ENCODE measurements at regions not wholly inside any gene's neighbourhood (a gene's known extent, or its start where the extent isn't known, plus 50 kb on each side); places are given as distances from the start of the nearest gene placed in this dataset.
A peak's percentile ranks its signal among the peaks of the same experiment; 100 is the strongest.

DNA sequence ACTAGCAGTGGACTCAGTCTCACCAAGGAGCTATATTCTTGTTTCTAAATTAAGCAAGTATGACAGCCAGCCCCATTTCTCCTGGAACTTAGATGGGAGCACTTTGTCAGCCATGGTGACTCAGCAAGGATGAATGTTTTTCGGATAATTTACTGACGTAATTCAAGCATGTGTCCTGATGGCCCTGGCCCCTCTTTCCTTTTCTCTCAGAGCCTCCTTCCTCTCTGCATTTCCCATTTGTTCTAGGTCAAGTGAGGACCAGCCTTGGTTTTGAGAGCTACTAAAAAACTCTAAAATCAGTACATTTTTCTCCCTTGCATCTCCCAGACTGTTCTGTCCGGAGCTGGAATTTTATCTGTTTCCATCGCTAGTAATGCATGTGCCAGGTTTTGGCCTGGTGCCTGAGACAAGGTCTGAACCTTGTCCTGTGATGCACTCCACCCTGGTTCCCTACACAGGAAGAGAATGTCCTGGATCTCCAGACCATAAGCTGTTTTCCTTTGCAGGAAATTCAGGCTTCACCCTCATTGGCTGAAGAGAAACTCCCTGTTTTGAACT, 256.6 kb upstream of the ROPN1 start:
- DNase-seq = no peak

DNA sequence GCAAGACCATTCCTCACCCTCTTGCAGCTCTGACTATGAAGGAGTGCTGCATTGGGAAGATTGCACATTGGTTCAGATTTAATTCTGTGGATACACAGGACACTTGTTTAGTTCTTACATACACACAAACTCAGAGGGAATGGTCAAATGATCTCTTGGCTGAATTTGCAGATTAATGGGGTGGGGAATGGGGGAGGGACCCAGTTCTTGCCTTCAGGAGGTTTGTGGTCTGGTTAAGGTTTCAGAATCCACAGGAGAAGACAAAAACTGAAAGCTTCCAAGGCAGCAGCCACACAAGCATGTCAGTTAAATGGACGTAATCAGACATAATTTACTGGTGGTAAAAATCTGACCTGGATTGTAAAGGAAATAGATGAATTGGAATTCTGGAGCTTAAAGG, 257.1 kb upstream of the ROPN1 start:
- no peak for DNase-seq

DNA sequence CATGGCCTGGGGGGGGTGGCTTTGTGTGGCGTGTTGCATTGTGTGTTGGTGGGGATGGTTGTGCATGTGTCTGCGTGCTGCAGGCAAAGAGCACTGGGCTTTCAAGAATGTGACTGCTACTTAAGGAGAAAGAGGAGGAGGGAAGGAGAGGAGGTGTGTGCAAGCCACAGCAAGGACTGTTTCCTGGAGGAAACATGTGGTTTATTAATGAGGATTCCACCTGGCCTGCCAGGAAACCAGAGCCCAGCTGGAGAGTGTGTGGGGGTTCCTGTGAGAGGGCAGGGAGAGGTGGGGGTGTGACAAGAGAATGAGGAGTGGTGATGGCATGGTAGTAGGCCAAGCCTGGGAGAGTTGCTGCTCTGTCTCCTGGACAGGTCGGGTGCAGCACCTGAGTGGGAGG, 258.1 kb upstream of the ROPN1 start:
- DNase-seq = peak; percentile 49

DNA sequence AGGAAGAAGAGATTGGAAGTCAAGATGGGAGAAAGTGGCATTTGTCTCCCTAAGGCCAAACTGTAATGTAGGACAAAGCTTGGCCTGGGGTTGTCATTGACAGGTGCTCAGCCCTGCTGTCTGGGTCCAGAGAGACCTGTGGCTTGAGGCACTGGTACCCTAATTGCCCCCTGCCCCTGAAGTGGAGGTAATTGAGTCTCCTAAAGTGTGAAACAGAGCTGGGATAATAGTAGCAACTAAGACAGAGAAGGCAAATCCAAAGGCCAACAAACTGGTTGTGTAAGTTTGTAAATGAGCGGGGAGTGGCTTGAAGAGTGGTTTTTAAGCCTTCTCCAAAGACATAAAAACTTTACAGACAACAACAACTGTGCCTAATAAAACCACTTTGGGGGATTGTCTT, 264.2 kb upstream of the ROPN1 start:
- DNase-seq = peak; percentile 78

DNA sequence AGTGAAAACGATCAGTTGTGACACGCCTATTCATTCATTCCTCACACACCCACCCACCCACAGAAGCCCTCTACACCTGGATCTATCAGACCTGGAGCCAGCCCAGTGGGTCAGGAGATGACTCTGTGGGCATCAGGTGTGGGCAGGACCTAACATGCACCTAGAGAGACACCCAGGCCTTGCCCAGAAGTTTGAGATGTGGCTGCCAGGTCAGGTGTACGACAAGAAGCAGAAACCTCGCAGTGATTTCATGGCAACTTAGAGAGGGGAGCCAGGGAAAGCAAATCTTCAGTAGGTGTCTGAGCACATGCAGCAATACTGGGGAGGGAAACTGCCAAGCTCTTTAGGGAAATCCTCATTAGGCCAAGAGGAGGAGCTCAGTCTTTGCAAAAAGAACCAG, 264.7 kb upstream of the ROPN1 start:
- DNase-seq = peak; percentile 68

DNA sequence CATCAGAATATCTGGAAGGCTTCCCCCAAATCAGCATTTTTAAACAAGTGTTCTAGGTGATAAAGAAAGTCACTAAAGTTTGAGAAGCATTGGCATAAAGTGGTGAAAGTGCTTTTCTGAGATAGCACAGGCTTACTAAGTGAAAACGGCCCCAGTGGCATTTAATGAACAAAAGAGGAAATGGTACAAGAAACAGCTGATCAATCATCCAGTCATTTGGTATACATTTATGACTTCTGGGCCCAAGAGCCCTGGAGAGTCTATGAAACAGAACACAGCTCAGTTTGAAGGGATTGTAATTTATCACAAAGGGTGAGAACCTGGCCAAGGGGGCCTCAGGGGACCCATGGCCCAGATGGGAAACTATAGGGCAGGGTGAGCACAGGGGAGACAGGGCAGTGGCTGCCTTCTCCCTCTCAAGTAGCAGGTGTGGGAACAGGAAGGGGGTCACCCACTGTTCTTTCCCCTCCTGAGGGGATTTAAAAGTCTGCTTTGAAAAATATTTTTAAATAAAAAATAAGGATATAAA, 265.5 kb upstream of the ROPN1 start:
- no peak for DNase-seq

DNA sequence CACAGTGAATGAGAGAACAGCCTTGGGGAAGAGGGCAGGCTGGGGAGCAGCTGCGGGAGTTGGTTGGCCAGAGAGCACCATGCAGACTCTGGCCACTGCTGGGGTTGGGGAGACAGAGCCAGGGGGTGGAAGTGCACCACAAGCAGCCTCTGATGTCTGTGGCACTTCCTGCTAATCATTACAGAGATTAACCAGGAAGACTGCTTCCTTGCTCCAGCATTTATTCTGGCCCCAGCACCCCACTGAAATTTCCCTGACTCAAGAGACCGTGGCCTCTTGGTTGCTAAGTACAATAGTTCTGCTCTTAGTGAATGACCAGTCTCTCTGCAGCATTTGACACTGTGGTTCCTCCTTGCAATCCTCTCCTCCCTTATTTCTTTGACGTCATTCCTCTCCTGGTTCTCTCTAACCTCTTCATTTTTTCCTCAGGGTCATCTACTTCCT, 266.2 kb upstream of the ROPN1 start:
- DNase-seq = peak; percentile 29

DNA sequence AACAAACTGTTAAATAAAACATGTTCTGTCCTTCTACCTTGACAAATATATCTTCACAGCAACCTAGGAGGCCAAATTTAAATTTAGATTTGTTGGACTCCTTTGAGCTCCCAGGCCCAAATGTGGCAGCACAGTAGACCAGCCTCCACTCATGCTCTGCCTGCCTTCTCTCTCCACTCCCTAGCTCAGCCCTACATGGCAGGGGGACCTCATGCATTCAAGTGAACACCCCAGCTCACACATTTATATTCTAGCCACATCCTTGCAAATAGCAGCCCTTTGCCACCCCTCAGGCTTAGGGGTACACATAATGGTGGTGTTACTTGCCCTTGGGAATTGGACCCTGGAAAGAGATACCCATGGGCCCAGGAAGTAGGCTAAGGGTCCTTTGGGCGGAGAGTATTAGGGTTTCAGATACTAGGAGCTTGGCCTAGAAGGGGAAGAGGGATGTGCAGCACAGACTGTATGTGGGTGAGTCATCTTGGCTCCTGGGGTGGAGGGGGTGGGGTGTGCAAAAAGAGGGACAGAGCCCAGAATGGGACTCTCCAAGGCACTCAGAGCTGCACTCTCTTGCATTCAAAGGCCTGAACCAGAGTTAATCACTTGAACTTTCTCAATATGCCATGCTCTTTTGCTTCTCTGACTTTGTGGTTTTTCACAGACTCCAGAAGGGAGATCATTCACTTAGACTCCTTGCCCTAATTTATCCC, 268.4 kb upstream of the ROPN1 start:
- peak; percentile 49 for DNase-seq

DNA sequence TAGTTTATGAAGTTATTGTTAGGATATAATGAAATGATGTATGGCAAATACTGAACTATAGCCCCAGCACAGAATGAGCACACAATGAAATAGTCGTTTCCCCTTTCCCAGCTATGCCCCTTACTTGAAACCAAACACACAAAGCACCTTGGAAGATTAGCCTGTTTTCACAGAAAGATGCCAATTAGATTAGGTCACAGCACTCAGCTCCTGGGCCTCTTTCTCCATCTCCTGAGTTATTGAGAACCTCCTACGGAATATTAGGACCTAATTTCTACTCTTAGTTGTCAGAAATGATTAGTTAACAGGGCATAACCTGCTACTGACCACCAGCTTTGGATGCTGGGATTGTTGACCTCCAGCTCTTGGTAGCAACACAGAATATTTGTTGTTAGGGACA, 269.4 kb upstream of the ROPN1 start:
- no peak for DNase-seq

DNA sequence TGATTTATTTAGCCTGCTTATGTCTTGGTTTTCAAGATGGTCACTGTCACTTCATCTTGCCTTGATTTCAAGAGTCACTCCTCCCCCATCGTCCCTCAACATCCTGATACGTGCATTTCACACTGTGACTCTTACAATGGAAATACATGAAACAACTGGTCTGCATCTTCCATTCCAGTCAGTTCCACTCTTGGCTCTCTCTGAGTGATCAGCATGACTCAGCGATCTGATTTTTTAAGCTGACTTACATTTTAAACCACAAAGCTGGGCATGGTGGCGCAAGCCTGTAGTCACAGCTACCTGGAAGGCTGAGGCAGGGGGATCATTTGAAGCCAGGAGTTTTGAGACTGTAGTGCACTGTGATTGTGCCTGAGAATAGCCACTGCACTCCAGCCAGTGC, 271.2 kb upstream of the ROPN1 start:
- DNase-seq = no peak

DNA sequence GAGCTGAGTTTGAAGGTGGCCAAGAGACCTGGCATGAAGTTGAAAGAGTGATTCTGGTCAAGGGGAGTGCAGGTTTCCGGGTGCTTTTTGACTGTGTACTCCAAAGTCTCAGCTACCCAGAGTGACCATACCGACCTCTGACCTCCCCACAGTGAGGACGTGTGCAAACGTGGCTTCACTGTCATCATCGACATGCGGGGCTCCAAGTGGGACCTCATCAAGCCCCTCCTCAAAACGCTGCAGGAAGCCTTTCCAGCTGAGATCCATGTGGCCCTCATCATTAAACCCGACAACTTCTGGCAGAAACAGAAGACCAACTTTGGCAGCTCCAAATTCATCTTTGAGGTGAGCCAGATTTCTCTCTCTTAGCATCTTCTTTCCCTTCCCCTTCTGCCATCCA, 272.4 kb upstream of the ROPN1 start:
- DNase-seq = no peak

DNA sequence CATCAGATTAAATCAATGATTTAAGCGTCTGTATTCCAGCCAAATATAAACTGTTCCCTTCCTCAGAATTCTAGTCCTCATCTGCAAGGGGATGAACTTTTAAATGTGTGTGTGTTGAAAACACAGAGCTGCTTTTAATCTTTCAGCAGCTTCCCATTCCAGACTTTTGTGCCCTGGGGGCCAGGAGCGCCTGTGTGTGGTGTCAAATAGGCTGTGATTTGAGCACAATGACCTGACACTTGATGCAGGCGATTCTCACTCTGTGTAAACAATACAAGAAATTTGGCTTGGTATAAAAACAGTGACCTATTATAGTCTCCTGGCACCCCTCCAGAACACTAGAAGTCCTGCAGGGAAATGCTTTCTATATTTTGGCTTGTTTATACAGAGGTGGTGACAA, 274.6 kb upstream of the ROPN1 start:
- peak; percentile 72 for DNase-seq

DNA sequence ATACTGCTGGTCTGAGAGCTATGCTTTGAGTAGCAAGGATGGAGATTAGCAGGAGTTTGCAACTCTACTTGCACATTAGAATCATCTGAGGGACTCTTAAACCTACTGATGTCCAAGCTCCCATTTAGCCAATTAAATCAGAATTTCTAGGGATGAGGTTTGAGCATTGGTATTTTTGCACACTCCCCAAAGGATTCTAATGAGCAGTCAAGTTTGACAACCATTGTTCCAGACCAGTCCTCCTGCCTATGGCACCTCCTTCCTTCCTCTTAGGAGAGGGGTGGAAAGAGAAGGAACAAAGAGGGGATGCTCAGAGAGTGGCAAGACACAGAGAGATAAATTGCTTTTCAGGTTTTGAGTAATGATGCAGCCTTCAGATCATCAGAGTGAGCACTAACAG, 275.5 kb upstream of the ROPN1 start:
- DNase-seq = no peak

DNA sequence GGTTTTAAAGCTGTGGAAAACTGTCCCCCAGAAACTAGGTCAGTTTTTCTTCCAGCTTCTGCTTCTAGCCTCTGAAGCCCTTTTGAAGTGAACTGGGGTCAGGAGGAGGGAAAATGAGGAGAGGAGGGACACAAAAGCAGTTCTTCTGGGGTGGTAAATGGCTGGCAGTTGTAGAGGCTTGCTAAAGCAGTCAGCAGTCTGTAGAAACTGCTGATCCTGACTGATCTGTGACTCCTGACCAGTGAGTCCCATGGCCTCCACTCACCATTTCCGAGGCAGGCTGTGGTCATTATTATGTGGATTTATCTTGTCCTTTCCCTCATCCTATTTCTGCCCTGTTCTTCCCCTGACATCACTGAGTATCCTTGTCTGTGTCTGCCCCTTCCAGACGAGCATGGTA, 276.4 kb upstream of the ROPN1 start:
- no peak for DNase-seq

DNA sequence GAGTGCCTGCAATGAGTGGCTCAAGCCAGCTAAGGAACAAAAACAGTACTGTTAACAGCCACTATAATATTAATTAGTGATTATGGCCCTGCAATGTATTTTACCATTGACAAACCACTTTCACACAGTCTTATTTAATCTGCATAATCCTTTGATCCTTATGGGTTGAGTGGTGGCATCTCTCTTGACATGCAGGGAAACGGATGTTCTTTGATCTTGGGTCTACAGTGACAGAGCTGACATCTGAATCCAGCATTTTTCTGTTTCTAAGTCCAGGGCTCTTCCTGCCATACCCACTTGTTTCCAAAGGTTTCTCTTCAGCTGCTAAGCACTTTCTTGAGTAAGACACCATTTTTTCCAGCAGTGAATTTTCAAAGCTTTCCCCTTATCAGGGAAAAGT, 277.7 kb upstream of the ROPN1 start:
- DNase-seq = no peak

DNA sequence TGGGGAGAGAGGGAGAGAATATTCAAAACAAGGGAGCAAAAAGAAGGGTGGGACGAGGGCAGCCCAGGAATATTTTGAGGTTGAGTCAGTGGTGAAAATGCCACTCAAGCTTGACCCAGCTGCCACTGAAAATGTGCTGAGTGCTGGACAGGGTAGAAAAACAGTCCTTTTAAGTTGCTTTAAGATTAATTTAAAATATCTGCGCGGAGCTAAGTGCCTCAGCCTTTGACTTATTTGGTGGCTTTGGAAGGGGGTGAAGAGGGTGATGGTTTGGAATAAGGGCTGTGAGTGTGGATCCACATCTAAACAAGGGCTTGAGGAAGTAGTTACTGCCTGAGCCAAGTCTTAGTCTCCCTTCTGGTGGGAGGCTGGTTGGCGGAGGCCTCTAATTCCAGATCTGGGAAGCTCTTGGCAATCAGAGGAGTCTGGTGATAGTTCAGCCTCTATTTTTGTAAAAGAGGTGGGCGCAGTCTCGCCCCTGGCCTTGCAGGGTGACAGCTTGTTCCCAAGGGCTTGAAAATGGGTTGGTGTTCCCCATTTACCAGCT, 280.8 kb upstream of the ROPN1 start:
- DNase-seq = peak; percentile 34

DNA sequence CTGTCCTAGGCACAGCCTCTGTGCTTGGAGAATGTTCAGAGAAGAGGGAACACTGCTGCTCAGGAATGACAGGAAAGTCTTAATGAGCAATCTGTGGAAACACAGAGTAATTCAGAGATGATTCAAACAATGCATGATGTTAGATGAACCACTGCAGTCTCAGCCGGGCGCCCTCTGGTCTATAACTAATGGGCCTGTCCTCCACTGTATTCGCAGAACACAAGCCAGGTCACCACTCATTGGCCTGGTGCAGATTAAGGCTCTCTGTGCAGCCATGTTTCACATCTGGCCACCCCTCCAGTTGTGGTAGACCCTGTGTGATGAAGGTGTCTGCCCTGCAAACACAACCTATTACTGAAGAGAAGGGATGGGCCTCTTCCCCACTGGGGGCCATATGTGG, 281.7 kb upstream of the ROPN1 start:
- no peak for DNase-seq

DNA sequence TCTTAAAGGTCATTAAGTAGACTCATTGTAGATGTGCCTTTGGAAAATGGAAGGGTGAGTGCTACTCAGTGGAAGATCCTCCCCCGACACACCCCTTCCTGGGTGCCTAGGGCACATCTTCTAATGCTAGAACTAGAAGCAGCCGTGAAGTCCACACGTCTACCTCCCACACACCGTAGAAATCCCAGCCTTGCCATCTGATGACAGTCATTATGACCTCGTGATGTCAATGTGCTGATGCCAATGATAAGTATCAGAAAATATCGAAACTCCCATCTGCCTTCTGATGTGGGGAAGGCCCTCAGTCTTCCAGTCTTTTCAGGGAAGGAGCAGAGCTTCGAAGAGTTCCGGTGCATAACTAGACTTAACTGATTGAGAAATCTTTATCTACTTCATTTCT, 282.1 kb upstream of the ROPN1 start:
- DNase-seq = no peak

DNA sequence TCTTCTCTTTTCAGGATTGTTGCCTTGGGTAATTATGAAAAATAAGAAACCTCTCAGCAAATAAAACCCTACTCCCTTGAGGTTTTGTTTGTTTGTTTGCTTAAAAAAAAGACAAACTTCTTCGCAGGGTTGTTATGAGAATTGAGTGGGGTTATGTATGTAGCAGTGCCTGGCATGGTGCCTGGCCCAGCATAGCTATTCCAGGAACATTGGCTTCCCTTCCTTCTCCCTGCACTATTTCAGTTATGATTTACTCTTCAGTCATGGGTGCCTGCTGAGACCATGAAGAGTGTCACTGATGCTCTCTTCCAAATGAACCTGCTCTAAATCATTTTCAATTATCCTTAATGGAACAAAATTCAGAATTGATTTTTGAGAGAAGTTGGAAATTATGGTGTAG, 283.5 kb upstream of the ROPN1 start:
- DNase-seq = peak; percentile 87

DNA sequence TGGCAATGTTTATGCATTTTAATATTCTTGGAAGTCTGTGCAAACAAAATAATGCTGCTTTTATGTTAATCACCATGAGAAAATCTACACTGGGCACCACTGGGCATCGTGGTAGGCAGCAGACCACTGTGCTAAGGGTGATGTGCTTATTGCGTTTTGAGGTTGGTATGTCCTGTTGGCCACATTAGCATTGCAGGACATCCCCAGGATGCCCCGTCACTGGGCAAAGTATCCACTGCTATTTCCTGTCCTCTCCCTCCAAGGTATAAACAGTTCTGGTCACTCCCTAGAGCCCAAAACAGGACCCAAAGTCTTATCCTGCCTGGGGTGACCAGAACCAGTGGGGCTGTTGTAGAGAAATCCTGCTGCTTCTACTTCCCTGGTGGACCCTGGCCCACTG, 284.2 kb upstream of the ROPN1 start:
- DNase-seq = no peak

DNA sequence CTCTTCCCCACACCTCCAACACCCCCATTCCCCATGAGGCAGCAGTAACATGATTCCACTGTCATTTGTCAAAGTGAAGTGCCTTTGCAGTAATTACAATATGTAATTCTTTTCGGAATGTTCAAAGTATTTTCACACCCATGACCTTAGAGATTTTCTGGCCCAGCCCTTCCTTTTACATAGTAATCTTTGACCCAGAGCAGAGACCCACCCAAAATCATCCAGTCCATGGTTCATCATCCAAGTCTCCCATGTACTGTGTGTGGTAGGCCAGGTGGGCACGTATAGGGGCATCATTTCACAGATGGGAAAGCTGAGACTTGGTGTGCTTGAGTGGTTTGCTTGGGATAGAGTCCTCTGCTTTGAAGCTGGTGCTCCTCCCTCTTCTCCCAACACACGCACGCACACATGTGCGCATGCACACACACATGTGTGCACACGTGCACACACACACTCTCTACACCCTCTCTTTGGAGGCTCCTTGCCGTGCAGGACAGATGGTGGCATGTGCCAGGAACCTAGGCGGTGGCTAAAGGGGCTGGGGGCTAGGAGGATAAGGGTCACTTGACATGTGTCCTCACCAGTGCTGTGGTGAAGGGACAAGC, 284.7 kb upstream of the ROPN1 start:
- no peak for DNase-seq

DNA sequence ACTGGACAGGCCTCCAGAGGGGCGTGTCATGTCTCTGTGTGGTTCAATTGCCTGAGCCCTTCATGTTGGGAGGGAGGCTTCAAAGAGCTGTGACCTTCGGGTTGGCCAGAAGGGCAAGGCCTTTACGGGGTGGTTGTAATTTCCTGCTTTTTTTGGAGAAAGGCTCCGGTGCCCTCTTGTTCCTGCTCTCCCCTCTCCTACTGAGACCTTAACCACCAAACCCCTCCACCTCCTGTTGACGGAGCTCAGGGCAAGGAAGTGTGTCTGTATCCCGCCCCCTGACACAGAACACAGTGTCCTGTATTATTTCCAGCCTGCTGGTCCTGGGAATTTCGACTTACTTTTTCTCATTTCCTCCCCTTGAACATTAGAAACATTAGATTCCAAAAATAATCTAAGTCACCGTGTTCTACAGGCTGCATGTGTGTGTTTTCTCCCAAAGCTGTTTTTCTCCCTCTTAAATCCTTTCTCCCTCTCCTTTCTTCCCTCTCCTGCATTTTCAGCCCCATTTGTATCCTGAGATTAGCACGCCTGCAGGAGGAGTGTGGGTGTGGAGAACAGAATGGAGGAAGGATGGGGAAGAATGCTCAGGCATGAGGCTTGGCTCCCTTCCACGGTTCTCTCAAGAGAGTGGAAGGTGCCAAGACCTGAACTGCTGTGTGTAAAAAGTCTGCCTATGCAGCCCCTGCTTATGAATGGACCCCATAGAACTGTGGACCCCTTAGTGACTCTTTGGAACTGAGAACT, 285.4 kb upstream of the ROPN1 start:
- peak; percentile 74 for DNase-seq
